OCI-LY3 (cell line): ENCODE measurements at regions not wholly inside any gene's neighbourhood (a gene's known extent, or its start where the extent isn't known, plus 50 kb on each side); places are given as distances from the start of the nearest gene placed in this dataset.
A peak's percentile ranks its signal among the peaks of the same experiment; 100 is the strongest.

Source experiments
- CTCF ChIP-seq: fragments of 200-600, 300-600 bp; sonication (generic); IDR thresholded peaks from 2 replicates; pipeline ENCODE4 v1.5.1; 2014; ENCODE audit warnings: antibody characterized with exemption, low read length, low read depth
- EZH2phosphoT487 ChIP-seq: fragments of 200-600 bp; shearing (Covaris generic); IDR thresholded peaks from 2 replicates; pipeline ENCODE4 v1.6.1; 2018; ENCODE audit warnings: antibody characterized with exemption, mixed run types, low read depth

- TF ChIP-seq CTCF, result peak; percentile 58
- TF ChIP-seq EZH2phosphoT487, result no peak
These were observed 85.7 kb upstream of the XYLT1 start for GRCh38 chr16:17556276-17557052.
